ENCODE measurements at regions not wholly inside any gene's neighbourhood (a gene's known extent, or its start where the extent isn't known, plus 50 kb on each side); places are given as distances from the start of the nearest gene placed in this dataset.

DNA sequence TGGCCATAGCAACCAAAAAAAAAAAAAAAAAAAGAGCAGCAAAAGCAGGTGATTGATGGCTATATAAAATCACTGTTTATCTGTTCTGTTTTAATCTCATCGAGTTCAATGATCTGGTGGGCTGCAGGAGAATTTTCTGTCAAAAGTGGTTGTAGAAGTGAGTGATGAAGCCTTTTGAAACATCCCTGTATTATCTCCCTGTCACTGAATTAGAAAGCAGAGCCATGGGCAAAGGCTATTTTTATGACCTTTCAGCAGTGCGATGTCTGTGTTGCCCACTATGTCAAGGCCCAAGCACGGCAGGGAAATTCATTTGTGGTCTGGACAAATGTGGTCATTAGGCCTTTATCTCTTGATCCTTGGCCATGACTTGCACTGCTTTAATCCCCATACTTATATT is 59.9 kb downstream of the OTOL1 start:
- TF ChIP-seq, protein P1, sequence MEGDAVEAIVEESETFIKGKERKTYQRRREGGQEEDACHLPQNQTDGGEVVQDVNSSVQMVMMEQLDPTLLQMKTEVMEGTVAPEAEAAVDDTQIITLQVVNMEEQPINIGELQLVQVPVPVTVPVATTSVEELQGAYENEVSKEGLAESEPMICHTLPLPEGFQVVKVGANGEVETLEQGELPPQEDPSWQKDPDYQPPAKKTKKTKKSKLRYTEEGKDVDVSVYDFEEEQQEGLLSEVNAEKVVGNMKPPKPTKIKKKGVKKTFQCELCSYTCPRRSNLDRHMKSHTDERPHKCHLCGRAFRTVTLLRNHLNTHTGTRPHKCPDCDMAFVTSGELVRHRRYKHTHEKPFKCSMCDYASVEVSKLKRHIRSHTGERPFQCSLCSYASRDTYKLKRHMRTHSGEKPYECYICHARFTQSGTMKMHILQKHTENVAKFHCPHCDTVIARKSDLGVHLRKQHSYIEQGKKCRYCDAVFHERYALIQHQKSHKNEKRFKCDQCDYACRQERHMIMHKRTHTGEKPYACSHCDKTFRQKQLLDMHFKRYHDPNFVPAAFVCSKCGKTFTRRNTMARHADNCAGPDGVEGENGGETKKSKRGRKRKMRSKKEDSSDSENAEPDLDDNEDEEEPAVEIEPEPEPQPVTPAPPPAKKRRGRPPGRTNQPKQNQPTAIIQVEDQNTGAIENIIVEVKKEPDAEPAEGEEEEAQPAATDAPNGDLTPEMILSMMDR (IDR thresholded peaks at IDR 0.05): no peak
- TF ChIP-seq POLR2A (IDR thresholded peaks at IDR 0.05) (no peak), POLR2AphosphoS5 (IDR thresholded peaks at IDR 0.05; ENCODE audit: insufficient read depth in 1 of 2, low read depth in 1 of 2) (no peak)
